Body of pancreas (tissue), 4 donors: ENCODE measurements at regions not wholly inside any gene's neighbourhood (a gene's known extent, or its start where the extent isn't known, plus 50 kb on each side); places are given as distances from the start of the nearest gene placed in this dataset.

Experiments used
- ATAC-seq: fragments of 150-250 bp; one replicate; pipeline ENCODE4 v1.9.1; 2016
- DNase-seq, 4 donors: peaks; one replicate each; pipeline ENCODE4 v3.0.0-alpha.2; 2019
- H3K27ac ChIP-seq, 4 donors: fragments of 200-600 bp; sonication (generic); 1 replicate in 3 of 4; 2 replicates in 1 of 4; pipeline versions ENCODE4 v1.5.1 to v1.6.1; 2016 to 2019; ENCODE audit warnings: mild to moderate bottlenecking in 1 of 4, mixed read lengths in 1 of 4, moderate library complexity in 1 of 4
- H3K27me3 ChIP-seq, 2 donors: fragments of 200-600 bp; sonication (generic); one replicate each; pipeline ENCODE4 v1.6.0; 2016; ENCODE audit warnings: mild to moderate bottlenecking in 1 of 2
- H3K36me3 ChIP-seq, 2 donors: fragments of 200-600 bp; sonication (generic); replicated peaks in 1 of 2; 2 replicates each; pipeline ENCODE4 v1.5.1; 2016; ENCODE audit warnings: low read depth in 2 of 2; ENCODE audit not compliant: insufficient read depth in 1 of 2
- H3K4me1 ChIP-seq: fragments of 200-600 bp; sonication (generic); one replicate; pipeline ENCODE4 v1.6.0; 2016
- H3K4me3 ChIP-seq, 2 donors: fragments of 200-600 bp; sonication (generic); 1 replicate in 1 of 2; 2 replicates in 1 of 2; pipeline ENCODE4 v1.5.1; 2016 to 2019
- H3K9me3 ChIP-seq, 3 donors: fragments of 200-600 bp; sonication (generic); 1 replicate in 2 of 3; 2 replicates in 1 of 3; pipeline ENCODE4 v1.5.1; 2016
- CTCF ChIP-seq, 7 experiments: fragments of 450-650 bp in 4 of 7; fragments of 200-600 bp in 3 of 7; sonication (generic) in 3 of 7; IDR thresholded peaks; one replicate each; pipeline ENCODE4 v1.5.1; 2016 to 2019; ENCODE audit warnings: antibody characterized with exemption in 7 of 7
- POLR2A ChIP-seq, 3 donors: fragments of 450-650 bp; IDR thresholded peaks; one replicate each; pipeline ENCODE4 v1.6.1; 2016; ENCODE audit warnings: antibody characterized with exemption in 3 of 3, mild to moderate bottlenecking in 2 of 3
- WGBS, 2 donors: methylation state at CpG; one replicate each; pipeline ENCODE4 v1.1.5; 2017; 5-methylcytosine and 5-hydroxymethylcytosine counted together
- intact Hi-C: fragments of 100-400 bp; cut with DNase I; formaldehyde crosslinking; loops from one replicate; pipeline ENCODE4 v1.15.1; 2023

- no peak for ATAC-seq
- WGBS, 2 donors, result 72 to 80% methylated on average over 25 of the region's 25 CpGs
- Histone ChIP-seq H3K27ac (no peak overlapping the region), H3K27me3 (no peaks in the 10 kb centered on the region), H3K4me1 (no peaks in the 10 kb centered on the region), H3K9me3 (no peaks in the 10 kb centered on the region), H3K4me3 (no peak overlapping the region), H3K36me3 (no peaks in the 10 kb centered on the region)
- TF ChIP-seq POLR2A (IDR thresholded peaks at IDR 0.05) (no peak), CTCF (IDR thresholded peaks at IDR 0.05) (no peak)
- intact Hi-C loops, result no loop called here
- DNase-seq, result no peak
Measured at GRCh38 chr12:111160350-111161241, 208.3 kb downstream of the PHETA1 start.

- Histone ChIP-seq H3K27me3 (no peaks in the 10 kb centered on the region), H3K4me1 (no peaks in the 10 kb centered on the region), H3K4me3 (no peak overlapping the region), H3K27ac (no peak overlapping the region), H3K36me3 (no peaks in the 10 kb centered on the region), H3K9me3 (no peaks in the 10 kb centered on the region)
- DNase-seq, result no peak
- ATAC-seq, result no peak
- 95 to 96% methylated on average over 8 of the region's 8 CpGs for WGBS, 2 donors
- intact Hi-C loops, result no loop called here
- TF ChIP-seq POLR2A (IDR thresholded peaks at IDR 0.05) (no peak), CTCF (IDR thresholded peaks at IDR 0.05) (no peak)
Measured at GRCh38 chr12:111158992-111159391, 209.9 kb downstream of the PHETA1 start.

- TF ChIP-seq CTCF (IDR thresholded peaks at IDR 0.05) (no peak), POLR2A (IDR thresholded peaks at IDR 0.05) (no peak)
- no peaks in the 10 kb centered on the region for H3K36me3 ChIP-seq
- WGBS, 2 donors, result 94 to 97% methylated on average over 2 of the region's 2 CpGs
- DNase-seq (no peak), ATAC-seq (no peak)
- intact Hi-C loops, result no loop called here
- no peaks in the 10 kb centered on the region for H3K4me1 ChIP-seq
- no peaks in the 10 kb centered on the region for H3K27me3 ChIP-seq
- no peak overlapping the region for H3K27ac ChIP-seq
- no peaks in the 10 kb centered on the region for H3K9me3 ChIP-seq
- H3K4me3 ChIP-seq, result no peak overlapping the region
Measured at GRCh38 chr12:111157486-111157885, 211.4 kb downstream of the PHETA1 start.

GRCh38 chr12:111156304-111156703 is 212.6 kb downstream of the PHETA1 start:
- Histone ChIP-seq H3K4me3 (no peak overlapping the region), H3K27me3 (no peaks in the 10 kb centered on the region), H3K4me1 (no peaks in the 10 kb centered on the region), H3K9me3 (no peaks in the 10 kb centered on the region), H3K27ac (no peak overlapping the region), H3K36me3 (no peaks in the 10 kb centered on the region)
- DNase-seq, result no peak
- no peak for ATAC-seq
- intact Hi-C loops, result no loop called here
- TF ChIP-seq POLR2A (IDR thresholded peaks at IDR 0.05) (no peak), CTCF (IDR thresholded peaks at IDR 0.05) (no peak)
- WGBS, 2 donors, result 54 to 59% methylated on average over 3 of the region's 3 CpGs

- TF ChIP-seq CTCF (IDR thresholded peaks at IDR 0.05) (no peak), POLR2A (IDR thresholded peaks at IDR 0.05) (no peak)
- DNase-seq, result no peak
- ATAC-seq, result no peak
- Histone ChIP-seq H3K9me3 (no peaks in the 10 kb centered on the region), H3K36me3 (no peaks in the 10 kb centered on the region), H3K27me3 (no peaks in the 10 kb centered on the region), H3K4me3 (no peak overlapping the region), H3K27ac (no peak overlapping the region), H3K4me1 (no peaks in the 10 kb centered on the region)
- intact Hi-C loops, result no loop called here
- WGBS, 2 donors, result 75 to 88% methylated on average over 8 of the region's 8 CpGs
Measured at GRCh38 chr12:111155521-111155920, 213.4 kb downstream of the PHETA1 start.
